OCI-LY7 (cell line): ENCODE measurements at regions not wholly inside any gene's neighbourhood (a gene's known extent, or its start where the extent isn't known, plus 50 kb on each side); places are given as distances from the start of the nearest gene placed in this dataset.

Experiments used
- EZH2phosphoT487 ChIP-seq: fragments of 200-600 bp; sonication (generic); IDR thresholded peaks from 2 replicates; pipeline ENCODE4 v1.6.1; 2018; ENCODE audit warnings: low read depth, borderline replicate concordance, mild to moderate bottlenecking, mixed run types, antibody characterized with exemption, low read length, moderate library complexity, mixed read lengths
- TF ChIP-seq, protein P1 (sequence below): fragments of 200-600 bp; sonication (generic); conservative IDR thresholded peaks from 2 replicates; pipeline ENCODE4 v1.5.1; 2014; ENCODE audit warnings: mild to moderate bottlenecking, antibody characterized with exemption, low read length, moderate library complexity, mixed read lengths

DNA sequence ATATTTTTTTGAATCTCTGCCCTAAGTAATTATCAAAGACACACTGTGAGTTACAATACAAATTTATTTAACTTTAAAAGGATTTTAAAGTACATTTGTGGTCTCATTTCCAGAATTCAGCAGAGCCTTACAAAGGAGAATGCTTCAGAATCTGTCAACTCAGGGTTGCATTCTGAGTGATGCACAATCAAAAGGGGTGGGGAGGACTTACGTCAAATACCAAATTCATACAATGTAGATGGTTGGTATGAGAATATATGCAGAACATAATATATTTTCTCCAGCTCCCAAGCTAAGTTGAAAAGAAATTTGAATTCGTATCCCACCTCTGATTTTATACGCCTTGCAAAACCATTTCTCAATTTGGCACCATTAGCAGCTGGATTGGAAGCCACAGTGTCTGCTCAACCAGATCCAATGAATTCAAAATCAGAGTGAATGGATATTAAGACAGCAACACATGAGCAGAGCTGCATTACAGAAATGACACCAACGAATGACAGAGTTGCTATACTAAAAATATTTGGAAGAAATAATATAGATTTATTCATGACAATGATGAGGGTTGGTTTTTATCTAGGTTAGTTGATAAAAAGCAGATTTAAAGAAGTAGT is 110.4 kb upstream of the CFAP20DC start:
- TF ChIP-seq, protein P1, sequence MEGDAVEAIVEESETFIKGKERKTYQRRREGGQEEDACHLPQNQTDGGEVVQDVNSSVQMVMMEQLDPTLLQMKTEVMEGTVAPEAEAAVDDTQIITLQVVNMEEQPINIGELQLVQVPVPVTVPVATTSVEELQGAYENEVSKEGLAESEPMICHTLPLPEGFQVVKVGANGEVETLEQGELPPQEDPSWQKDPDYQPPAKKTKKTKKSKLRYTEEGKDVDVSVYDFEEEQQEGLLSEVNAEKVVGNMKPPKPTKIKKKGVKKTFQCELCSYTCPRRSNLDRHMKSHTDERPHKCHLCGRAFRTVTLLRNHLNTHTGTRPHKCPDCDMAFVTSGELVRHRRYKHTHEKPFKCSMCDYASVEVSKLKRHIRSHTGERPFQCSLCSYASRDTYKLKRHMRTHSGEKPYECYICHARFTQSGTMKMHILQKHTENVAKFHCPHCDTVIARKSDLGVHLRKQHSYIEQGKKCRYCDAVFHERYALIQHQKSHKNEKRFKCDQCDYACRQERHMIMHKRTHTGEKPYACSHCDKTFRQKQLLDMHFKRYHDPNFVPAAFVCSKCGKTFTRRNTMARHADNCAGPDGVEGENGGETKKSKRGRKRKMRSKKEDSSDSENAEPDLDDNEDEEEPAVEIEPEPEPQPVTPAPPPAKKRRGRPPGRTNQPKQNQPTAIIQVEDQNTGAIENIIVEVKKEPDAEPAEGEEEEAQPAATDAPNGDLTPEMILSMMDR: no peak
- TF ChIP-seq EZH2phosphoT487: no peak
